Inflammatory macrophage (primary cell): ENCODE measurements at regions not wholly inside any gene's neighbourhood (a gene's known extent, or its start where the extent isn't known, plus 50 kb on each side); places are given as distances from the start of the nearest gene placed in this dataset.

Experiments used
- DNase-seq, 2 donors: peaks; one replicate each; pipeline ENCODE4 v3.0.0-alpha.2; 2020 to 2022

GRCh38 chr9:91161465-91162300 lies 200.0 kb downstream of the AUH start:
- no peak for DNase-seq

- DNase-seq, result peak; percentile 36 to 63
These were observed 199.4 kb downstream of the AUH start for GRCh38 chr9:91162311-91162710.

GRCh38 chr9:91162784-91163443 lies 198.8 kb downstream of the AUH start:
- peak; percentile 83 to 96 for DNase-seq

- DNase-seq, result no peak
These were observed 198.3 kb downstream of the AUH start for GRCh38 chr9:91163444-91163772.

GRCh38 chr9:91163773-91164471 lies 197.8 kb downstream of the AUH start:
- peak in 1 of 2 donors; percentile 52 for DNase-seq
